Fibroblast of lung (primary cell): ENCODE measurements at regions not wholly inside any gene's neighbourhood (a gene's known extent, or its start where the extent isn't known, plus 50 kb on each side); places are given as distances from the start of the nearest gene placed in this dataset.

Source experiments
- DNase-seq, 2 donors: peaks; one replicate each; pipeline versions ENCODE4 v3.0.0 to v3.0.0-alpha.2; 2010; ENCODE audit warnings: low read depth in 2 of 2
- H2AFZ ChIP-seq: 2 replicates; pipeline ENCODE4 v1.5.1; 2012; ENCODE audit warnings: low read length, control low read depth, inconsistent platforms
- H3K27ac ChIP-seq: 2 replicates; pipeline ENCODE4 v1.5.1; 2011; ENCODE audit warnings: low read length, control low read depth; ENCODE audit not compliant: insufficient read depth
- H3K27me3 ChIP-seq: 2 replicates; pipeline ENCODE4 v1.5.1; 2011; ENCODE audit warnings: mild to moderate bottlenecking, low read length; ENCODE audit not compliant: control insufficient read depth, insufficient read depth
- H3K36me3 ChIP-seq: 2 replicates; pipeline ENCODE4 v1.5.1; 2011; ENCODE audit warnings: low read length; ENCODE audit not compliant: control insufficient read depth, insufficient read depth
- H3K4me1 ChIP-seq: 2 replicates; pipeline ENCODE4 v1.5.1; 2011; ENCODE audit warnings: low read length; ENCODE audit not compliant: control insufficient read depth, insufficient read depth; ENCODE audit errors: extremely low read depth
- H3K4me2 ChIP-seq: 2 replicates; pipeline ENCODE4 v1.5.1; 2011; ENCODE audit warnings: low read length, control low read depth; ENCODE audit not compliant: insufficient read depth; ENCODE audit errors: extremely low read depth
- H3K4me3 ChIP-seq, 4 experiments: fragments of 200-600 bp in 1 of 4; sonication (generic) in 1 of 4; replicated peaks in 1 of 4; 2 replicates each; pipeline ENCODE4 v1.5.1; 2011 to 2016; ENCODE audit warnings: low read length in 4 of 4, low read depth in 3 of 4, mild to moderate bottlenecking in 3 of 4, control low read depth in 2 of 4, inconsistent platforms in 1 of 4, mixed read lengths in 1 of 4; ENCODE audit not compliant: insufficient read depth in 1 of 4; ENCODE audit errors: control extremely low read depth in 1 of 4
- H3K79me2 ChIP-seq: 2 replicates; pipeline ENCODE4 v1.5.1; 2012; ENCODE audit warnings: mild to moderate bottlenecking, low read length, inconsistent platforms; ENCODE audit not compliant: control insufficient read depth, insufficient read depth
- H3K9ac ChIP-seq: 2 replicates; pipeline ENCODE4 v1.5.1; 2011; ENCODE audit warnings: mild to moderate bottlenecking, low read length, control low read depth; ENCODE audit not compliant: insufficient read depth
- H3K9me3 ChIP-seq: 2 replicates; pipeline ENCODE4 v1.5.1; 2012; ENCODE audit warnings: low read depth, low read length; ENCODE audit not compliant: control insufficient read depth, insufficient read depth
- H4K20me1 ChIP-seq: 2 replicates; pipeline ENCODE4 v1.5.1; 2011; ENCODE audit warnings: low read length; ENCODE audit not compliant: control insufficient read depth, insufficient read depth; ENCODE audit errors: extremely low read depth
- EZH2 ChIP-seq: IDR thresholded peaks from 2 replicates; pipeline ENCODE4 v1.5.1; 2012; ENCODE audit warnings: low read length, control low read depth, mild to moderate bottlenecking; ENCODE audit errors: missing control alignments
- TF ChIP-seq, protein P1 (sequence below), 2 donors: IDR thresholded peaks in 1 of 2; conservative IDR thresholded peaks in 1 of 2; 1 replicate in 1 of 2; 2 replicates in 1 of 2; pipeline ENCODE4 v1.5.1; 2011 to 2012; ENCODE audit warnings: low read length in 2 of 2, control low read depth in 1 of 2, inconsistent platforms in 1 of 2, low read depth in 1 of 2, mild to moderate bottlenecking in 1 of 2

DNA sequence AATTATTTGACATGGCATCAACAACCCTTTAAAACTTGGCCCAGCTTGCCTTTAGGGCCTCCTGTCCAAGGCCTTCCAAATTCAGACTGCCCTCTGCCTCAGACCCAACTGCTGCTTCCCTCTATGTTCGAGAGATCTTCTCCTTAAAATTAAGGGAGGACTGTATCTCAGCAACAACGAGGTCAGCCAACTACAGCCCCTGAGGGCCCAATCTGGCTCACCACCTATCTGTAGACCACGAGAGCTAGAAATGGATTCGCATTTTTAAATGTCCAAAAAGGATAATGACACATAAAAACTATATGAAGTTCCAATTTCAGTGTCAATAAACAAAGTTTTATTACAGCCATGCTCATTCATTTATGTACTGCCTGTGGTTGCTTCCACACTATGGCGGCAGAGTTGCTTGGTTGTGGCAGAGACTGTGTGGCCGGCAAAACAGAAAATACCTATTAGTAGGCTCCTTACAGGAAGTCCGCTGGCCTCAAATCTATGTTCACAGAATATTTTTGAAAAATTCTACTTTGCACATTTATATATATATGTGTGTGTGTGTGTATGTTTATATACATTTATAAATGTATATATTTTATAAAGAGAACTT is 1026.9 kb downstream of the BCL11B start:
- DNase-seq: no peak
- H3K36me3 ChIP-seq: no peaks in the 10 kb centered on the region
- H4K20me1 ChIP-seq: no peaks in the 10 kb centered on the region
- H2AFZ ChIP-seq: no peak overlapping the region
- no peaks in the 10 kb centered on the region for H3K27me3 ChIP-seq
- no peaks in the 10 kb centered on the region for H3K9me3 ChIP-seq
- no peaks in the 10 kb centered on the region for H3K4me1 ChIP-seq
- no peak overlapping the region for H3K9ac ChIP-seq
- H3K27ac ChIP-seq: no peak overlapping the region
- H3K4me3 ChIP-seq: no peak overlapping the region
- TF ChIP-seq, protein P1, sequence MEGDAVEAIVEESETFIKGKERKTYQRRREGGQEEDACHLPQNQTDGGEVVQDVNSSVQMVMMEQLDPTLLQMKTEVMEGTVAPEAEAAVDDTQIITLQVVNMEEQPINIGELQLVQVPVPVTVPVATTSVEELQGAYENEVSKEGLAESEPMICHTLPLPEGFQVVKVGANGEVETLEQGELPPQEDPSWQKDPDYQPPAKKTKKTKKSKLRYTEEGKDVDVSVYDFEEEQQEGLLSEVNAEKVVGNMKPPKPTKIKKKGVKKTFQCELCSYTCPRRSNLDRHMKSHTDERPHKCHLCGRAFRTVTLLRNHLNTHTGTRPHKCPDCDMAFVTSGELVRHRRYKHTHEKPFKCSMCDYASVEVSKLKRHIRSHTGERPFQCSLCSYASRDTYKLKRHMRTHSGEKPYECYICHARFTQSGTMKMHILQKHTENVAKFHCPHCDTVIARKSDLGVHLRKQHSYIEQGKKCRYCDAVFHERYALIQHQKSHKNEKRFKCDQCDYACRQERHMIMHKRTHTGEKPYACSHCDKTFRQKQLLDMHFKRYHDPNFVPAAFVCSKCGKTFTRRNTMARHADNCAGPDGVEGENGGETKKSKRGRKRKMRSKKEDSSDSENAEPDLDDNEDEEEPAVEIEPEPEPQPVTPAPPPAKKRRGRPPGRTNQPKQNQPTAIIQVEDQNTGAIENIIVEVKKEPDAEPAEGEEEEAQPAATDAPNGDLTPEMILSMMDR (conservative IDR thresholded peaks at IDR 0.05 in 1 of 2, IDR thresholded peaks at IDR 0.05 in 1 of 2; ENCODE audit: low read depth in 1 of 2, low read length in 2 of 2): no peak
- no peak overlapping the region for H3K4me2 ChIP-seq
- H3K79me2 ChIP-seq: no peaks in the 10 kb centered on the region

DNA sequence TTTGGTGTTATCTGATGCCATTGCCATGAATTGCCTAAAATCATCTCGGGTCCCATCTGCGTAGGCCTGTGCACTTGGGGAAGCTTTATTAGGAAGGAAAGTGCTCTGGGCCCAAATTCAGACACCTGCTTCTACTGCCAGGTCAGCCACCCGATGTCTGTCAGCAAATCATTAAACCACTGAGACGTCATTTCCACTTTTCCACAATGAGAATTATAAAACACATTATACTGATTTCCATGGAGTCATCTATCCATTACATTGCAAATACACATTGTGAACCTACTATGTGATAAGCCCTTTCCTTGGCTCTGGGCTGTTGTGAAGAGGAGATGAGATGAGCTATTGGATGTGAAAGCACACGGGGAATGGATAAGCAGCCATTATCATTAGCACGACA is 1022.9 kb downstream of the BCL11B start:
- Histone ChIP-seq H3K27ac (no peak overlapping the region), H3K4me2 (no peak overlapping the region), H4K20me1 (no peaks in the 10 kb centered on the region), H3K4me3 (no peak overlapping the region), H3K79me2 (no peaks in the 10 kb centered on the region), H3K9ac (no peak overlapping the region), H3K9me3 (no peaks in the 10 kb centered on the region), H3K4me1 (no peaks in the 10 kb centered on the region), H3K36me3 (no peaks in the 10 kb centered on the region), H2AFZ (no peak overlapping the region), H3K27me3 (no peaks in the 10 kb centered on the region)
- no peak for DNase-seq
- TF ChIP-seq EZH2: no peak
- TF ChIP-seq, protein P1 (conservative IDR thresholded peaks at IDR 0.05 in 1 of 2, IDR thresholded peaks at IDR 0.05 in 1 of 2; ENCODE audit: low read depth in 1 of 2, low read length in 2 of 2): no peak

DNA sequence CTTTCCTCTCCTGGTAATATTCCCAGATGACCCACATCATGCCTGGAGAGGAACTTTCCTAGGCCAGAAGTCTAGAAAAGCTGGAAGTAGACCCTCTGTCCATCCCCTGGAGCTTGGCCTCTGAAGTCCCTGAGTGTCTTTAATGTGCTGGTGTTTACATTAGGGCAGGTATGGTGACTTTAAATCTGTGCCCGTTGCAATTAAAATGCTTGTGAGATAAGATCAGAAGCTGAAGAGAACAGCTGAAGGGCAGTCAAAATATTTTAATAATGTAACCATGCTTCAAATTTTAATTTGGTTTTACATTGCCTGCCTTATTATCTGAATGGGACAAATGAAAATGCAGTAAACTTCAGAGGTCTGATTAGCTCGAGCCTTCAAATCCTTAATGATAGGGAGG is 1022.5 kb downstream of the BCL11B start:
- no peak overlapping the region for H3K9ac ChIP-seq
- no peaks in the 10 kb centered on the region for H3K4me1 ChIP-seq
- no peaks in the 10 kb centered on the region for H3K36me3 ChIP-seq
- H3K79me2 ChIP-seq: no peaks in the 10 kb centered on the region
- H3K4me3 ChIP-seq: no peak overlapping the region
- no peak overlapping the region for H3K4me2 ChIP-seq
- TF ChIP-seq, protein P1 (conservative IDR thresholded peaks at IDR 0.05 in 1 of 2, IDR thresholded peaks at IDR 0.05 in 1 of 2; ENCODE audit: low read depth in 1 of 2, low read length in 2 of 2): no peak
- no peak for TF ChIP-seq EZH2
- no peak overlapping the region for H2AFZ ChIP-seq
- H3K27me3 ChIP-seq: no peaks in the 10 kb centered on the region
- no peak for DNase-seq
- H4K20me1 ChIP-seq: no peaks in the 10 kb centered on the region
- H3K27ac ChIP-seq: no peak overlapping the region
- H3K9me3 ChIP-seq: no peaks in the 10 kb centered on the region
